ENCODE measurements at regions not wholly inside any gene's neighbourhood (a gene's known extent, or its start where the extent isn't known, plus 50 kb on each side); places are given as distances from the start of the nearest gene placed in this dataset.

DNA sequence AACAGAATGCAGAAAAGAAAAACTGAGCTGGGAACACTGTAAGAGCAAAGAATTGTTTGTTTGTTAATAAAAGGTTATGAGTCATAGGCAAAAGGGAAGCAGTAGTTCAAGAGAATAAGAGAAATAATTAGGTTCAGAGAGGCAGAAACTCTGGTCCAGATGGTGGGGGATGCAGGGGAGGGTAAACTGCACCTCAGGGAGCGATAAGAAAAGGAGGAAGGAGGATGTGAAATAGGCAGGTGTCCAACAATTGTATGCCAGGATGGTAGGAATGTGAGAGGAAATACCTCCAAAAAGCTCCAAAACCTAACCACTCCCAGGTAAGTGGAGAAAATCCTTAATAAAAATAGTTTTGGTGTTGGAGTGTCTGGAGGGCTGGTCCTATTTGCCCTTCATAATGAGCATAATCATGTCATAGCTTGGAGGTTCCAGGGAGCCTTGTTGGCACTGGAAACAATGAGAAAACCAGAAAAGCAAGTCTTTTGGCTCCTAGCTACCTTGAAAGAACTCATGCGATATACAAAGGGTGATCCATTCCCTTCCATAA, 405.4 kb upstream of the TBL1XR1 start:
- intact Hi-C loops (cut with DNase I): no loop called here
- 68 to 79% (median 79%) methylated on average over 2 of the region's 2 CpGs for WGBS, 3 donors
- TF ChIP-seq, protein P1, sequence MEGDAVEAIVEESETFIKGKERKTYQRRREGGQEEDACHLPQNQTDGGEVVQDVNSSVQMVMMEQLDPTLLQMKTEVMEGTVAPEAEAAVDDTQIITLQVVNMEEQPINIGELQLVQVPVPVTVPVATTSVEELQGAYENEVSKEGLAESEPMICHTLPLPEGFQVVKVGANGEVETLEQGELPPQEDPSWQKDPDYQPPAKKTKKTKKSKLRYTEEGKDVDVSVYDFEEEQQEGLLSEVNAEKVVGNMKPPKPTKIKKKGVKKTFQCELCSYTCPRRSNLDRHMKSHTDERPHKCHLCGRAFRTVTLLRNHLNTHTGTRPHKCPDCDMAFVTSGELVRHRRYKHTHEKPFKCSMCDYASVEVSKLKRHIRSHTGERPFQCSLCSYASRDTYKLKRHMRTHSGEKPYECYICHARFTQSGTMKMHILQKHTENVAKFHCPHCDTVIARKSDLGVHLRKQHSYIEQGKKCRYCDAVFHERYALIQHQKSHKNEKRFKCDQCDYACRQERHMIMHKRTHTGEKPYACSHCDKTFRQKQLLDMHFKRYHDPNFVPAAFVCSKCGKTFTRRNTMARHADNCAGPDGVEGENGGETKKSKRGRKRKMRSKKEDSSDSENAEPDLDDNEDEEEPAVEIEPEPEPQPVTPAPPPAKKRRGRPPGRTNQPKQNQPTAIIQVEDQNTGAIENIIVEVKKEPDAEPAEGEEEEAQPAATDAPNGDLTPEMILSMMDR (IDR thresholded peaks at IDR 0.05): no peak
- ATAC-seq (no peak), DNase-seq (no peak)
- Histone ChIP-seq H3K27ac (no peak overlapping the region), H3K4me1 (peaks cover 10% of the 10 kb centered on the region), H3K9me3 (peaks cover 6% of the 10 kb centered on the region), H3K27me3 (ENCODE audit: insufficient read depth in 3 of 3, low read length in 2 of 3) (no peaks in the 10 kb centered on the region), H3K36me3 (ENCODE audit: insufficient read depth in 1 of 2, low read depth in 1 of 2) (no peaks in the 10 kb centered on the region), H3K4me3 (no peak overlapping the region)

DNA sequence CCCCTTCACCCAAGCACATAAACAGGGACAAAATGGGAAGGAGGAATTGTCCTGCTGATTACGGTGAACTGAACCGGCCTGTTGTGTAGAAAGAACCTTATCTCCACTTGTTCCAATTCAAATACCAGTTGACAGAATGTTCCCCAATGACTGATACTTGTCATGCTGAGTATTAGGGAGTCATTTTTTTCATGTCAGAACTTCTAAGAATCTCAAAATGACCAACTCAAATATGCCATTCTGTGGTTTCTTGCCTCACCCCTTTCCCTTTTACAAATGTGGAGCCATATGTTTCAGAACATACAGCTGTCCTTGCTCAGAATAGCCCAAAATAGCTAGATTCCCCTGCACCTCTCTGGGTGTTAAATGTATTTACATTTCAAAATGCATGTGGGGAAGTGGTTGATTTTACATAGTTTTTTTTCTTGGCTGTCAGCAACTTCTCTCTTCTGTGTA, 405.9 kb upstream of the TBL1XR1 start:
- ATAC-seq (no peak), DNase-seq (no peak)
- intact Hi-C loops (cut with DNase I): no loop called here
- H3K4me3 ChIP-seq: no peak overlapping the region
- 78 to 89% (median 78%) methylated on average over 2 of the region's 2 CpGs for WGBS, 3 donors
- H3K27ac ChIP-seq: no peak overlapping the region
- H3K4me1 ChIP-seq: peaks cover 5% of the 10 kb centered on the region
- H3K27me3 ChIP-seq (ENCODE audit: insufficient read depth in 3 of 3, low read length in 2 of 3): no peaks in the 10 kb centered on the region
- peaks cover 6% of the 10 kb centered on the region for H3K9me3 ChIP-seq
- H3K36me3 ChIP-seq (ENCODE audit: insufficient read depth in 1 of 2, low read depth in 1 of 2): no peaks in the 10 kb centered on the region
- TF ChIP-seq, protein P1 (IDR thresholded peaks at IDR 0.05): no peak

DNA sequence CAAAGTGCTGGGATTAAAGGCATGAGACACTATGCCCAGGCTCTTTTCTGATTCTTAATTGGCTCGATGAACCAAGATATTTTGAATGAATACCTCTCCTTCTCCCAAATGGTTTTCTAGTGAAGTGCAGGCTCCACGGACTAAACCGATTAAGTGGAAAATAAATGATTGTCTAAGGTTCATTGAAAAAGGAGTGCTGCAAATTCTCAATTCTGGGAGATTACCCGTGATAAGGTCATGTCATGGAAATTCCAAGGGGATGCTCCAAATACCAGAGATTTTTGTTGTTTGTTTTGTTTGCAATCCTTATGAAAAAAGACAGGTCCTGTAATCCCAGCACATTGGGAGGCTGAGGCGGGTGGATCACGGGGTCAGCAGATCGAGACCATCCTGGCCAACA, 406.9 kb upstream of the TBL1XR1 start:
- 45 to 61% (median 51%) methylated on average over 7 of the region's 7 CpGs for WGBS, 3 donors
- H3K36me3 ChIP-seq (ENCODE audit: insufficient read depth in 1 of 2, low read depth in 1 of 2): no peaks in the 10 kb centered on the region
- no peak overlapping the region for H3K4me3 ChIP-seq
- no peak overlapping the region for H3K27ac ChIP-seq
- no peaks in the 10 kb centered on the region for H3K27me3 ChIP-seq (ENCODE audit: insufficient read depth in 3 of 3, low read length in 2 of 3)
- intact Hi-C loops (cut with DNase I): no loop called here
- DNase-seq (no peak), ATAC-seq (no peak)
- TF ChIP-seq, protein P1 (IDR thresholded peaks at IDR 0.05): no peak
- no peaks in the 10 kb centered on the region for H3K4me1 ChIP-seq
- H3K9me3 ChIP-seq: peaks cover 6% of the 10 kb centered on the region

DNA sequence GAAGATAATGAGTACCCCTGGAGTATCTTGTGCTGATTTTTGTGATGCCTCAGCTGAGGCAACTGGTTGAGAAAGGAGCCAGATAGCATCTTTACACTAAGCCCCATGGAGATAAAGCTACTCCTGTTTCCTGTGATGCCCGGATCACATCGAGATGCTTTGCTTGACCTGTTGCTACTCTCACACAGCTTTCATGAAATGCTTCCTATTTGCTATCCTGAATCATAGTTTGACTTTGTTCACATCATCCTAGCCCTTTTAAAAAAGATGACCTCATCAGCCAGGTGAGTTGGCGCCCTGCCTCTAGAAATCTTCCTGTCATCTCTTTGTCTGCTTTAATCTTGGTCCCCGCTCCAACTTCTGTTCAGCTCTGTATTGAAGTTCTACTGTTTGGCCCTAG, 409.6 kb upstream of the TBL1XR1 start:
- no peaks in the 10 kb centered on the region for H3K4me1 ChIP-seq
- intact Hi-C loops (cut with DNase I): no loop called here
- DNase-seq (no peak), ATAC-seq (no peak)
- WGBS, 3 donors: 71 to 77% (median 75%) methylated on average over 4 of the region's 4 CpGs
- no peak overlapping the region for H3K4me3 ChIP-seq
- no peaks in the 10 kb centered on the region for H3K27me3 ChIP-seq (ENCODE audit: insufficient read depth in 3 of 3, low read length in 2 of 3)
- peaks cover 6% of the 10 kb centered on the region for H3K9me3 ChIP-seq
- TF ChIP-seq, protein P1 (IDR thresholded peaks at IDR 0.05): no peak
- H3K27ac ChIP-seq: no peak overlapping the region
- H3K36me3 ChIP-seq (ENCODE audit: insufficient read depth in 1 of 2, low read depth in 1 of 2): no peaks in the 10 kb centered on the region

DNA sequence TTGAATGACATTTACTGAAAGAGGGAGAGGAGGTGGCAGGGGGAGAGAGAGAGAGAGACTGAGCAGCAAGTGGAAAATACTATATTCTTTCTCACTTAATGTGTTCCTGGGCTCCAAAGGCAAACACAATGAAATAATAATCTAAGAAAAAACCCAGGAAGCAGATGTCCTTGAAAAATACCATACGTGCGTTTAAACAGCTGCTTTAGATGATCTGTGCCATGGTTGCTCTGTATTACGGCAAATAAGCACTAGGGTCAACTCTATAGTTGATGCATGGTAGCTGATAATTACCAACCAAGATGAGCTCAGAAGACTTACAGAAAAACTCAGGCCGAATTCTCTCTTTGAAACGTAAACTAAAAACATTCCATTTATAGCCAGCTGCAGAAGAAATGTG, 410.3 kb upstream of the TBL1XR1 start:
- Histone ChIP-seq H3K4me3 (no peak overlapping the region), H3K27ac (no peak overlapping the region), H3K9me3 (peaks cover 6% of the 10 kb centered on the region), H3K36me3 (ENCODE audit: insufficient read depth in 1 of 2, low read depth in 1 of 2) (no peaks in the 10 kb centered on the region), H3K4me1 (no peaks in the 10 kb centered on the region), H3K27me3 (ENCODE audit: insufficient read depth in 3 of 3, low read length in 2 of 3) (no peaks in the 10 kb centered on the region)
- WGBS, 3 donors: 48 to 61% (median 51%) methylated on average over 5 of the region's 5 CpGs
- TF ChIP-seq, protein P1 (IDR thresholded peaks at IDR 0.05): no peak
- intact Hi-C loops (cut with DNase I): no loop called here
- DNase-seq (no peak), ATAC-seq (no peak)
